ENCODE measurements at regions not wholly inside any gene's neighbourhood (a gene's known extent, or its start where the extent isn't known, plus 50 kb on each side); places are given as distances from the start of the nearest gene placed in this dataset.

GRCh38 chr2:65615602-65616001 lies 183.2 kb upstream of the SPRED2 start:
- no peak overlapping the region for H3K27ac ChIP-seq (ENCODE audit: low read length)
- TF ChIP-seq EZH2 (optimal IDR thresholded peaks at IDR 0.05; ENCODE audit: low read depth, low read length), result no peak
- TF ChIP-seq EZH2phosphoT487 (IDR thresholded peaks at IDR 0.05; ENCODE audit: low read length), result no peak
- TF ChIP-seq, protein P1, sequence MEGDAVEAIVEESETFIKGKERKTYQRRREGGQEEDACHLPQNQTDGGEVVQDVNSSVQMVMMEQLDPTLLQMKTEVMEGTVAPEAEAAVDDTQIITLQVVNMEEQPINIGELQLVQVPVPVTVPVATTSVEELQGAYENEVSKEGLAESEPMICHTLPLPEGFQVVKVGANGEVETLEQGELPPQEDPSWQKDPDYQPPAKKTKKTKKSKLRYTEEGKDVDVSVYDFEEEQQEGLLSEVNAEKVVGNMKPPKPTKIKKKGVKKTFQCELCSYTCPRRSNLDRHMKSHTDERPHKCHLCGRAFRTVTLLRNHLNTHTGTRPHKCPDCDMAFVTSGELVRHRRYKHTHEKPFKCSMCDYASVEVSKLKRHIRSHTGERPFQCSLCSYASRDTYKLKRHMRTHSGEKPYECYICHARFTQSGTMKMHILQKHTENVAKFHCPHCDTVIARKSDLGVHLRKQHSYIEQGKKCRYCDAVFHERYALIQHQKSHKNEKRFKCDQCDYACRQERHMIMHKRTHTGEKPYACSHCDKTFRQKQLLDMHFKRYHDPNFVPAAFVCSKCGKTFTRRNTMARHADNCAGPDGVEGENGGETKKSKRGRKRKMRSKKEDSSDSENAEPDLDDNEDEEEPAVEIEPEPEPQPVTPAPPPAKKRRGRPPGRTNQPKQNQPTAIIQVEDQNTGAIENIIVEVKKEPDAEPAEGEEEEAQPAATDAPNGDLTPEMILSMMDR (IDR thresholded peaks at IDR 0.05; ENCODE audit: low read length), result no peak

DNA sequence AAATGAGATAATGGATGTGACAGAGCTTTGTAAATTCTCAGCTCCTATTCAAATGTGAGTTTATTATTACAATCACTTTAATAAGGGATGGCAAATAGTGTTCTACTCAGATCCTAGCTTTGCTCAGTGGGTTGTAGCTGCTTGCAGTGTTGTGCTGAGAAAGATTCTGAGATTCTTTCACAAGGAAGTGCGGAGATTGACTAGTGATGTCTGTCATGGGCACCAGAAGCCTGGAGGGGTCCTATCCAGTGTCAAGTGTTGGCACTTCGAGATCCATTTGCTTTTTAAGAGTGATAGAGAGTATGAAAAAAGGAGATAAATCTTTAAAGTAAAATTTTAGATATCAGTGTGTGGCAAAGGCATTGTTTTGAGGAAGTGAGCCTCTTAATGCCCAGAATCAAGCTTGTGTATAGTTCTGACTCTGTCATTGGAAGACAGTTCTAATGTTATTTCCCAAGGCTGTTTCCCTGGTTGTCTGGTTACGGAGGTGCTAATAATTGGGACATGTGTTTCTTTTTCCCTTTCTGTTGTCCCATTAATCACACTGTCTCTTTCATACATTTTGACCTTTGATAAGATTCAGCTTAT lies 181.7 kb upstream of the SPRED2 start:
- Histone ChIP-seq H3F3A (ENCODE audit: insufficient read depth, low read length) (no peaks in the 10 kb centered on the region), H2AFZ (ENCODE audit: low read length) (no peak overlapping the region), H3K9me3 (replicated peaks; ENCODE audit: insufficient read depth, low read length) (no peaks in the 10 kb centered on the region), H3K79me2 (ENCODE audit: low read length) (no peaks in the 10 kb centered on the region), H3K9ac (ENCODE audit: low read length) (no peak overlapping the region), H3K36me3 (replicated peaks; ENCODE audit: insufficient read depth, low read length) (no peaks in the 10 kb centered on the region), H4K20me1 (ENCODE audit: insufficient read depth, low read length) (no peaks in the 10 kb centered on the region), H3K4me1 (ENCODE audit: low read length) (no peaks in the 10 kb centered on the region), H3K4me2 (ENCODE audit: low read depth, low read length) (no peak overlapping the region), H3K9me2 (replicated peaks; ENCODE audit: insufficient read depth, low read length) (no peaks in the 10 kb centered on the region), H3K27me3 (replicated peaks; ENCODE audit: insufficient read depth, low read length) (no peaks in the 10 kb centered on the region), H3K4me3 (ENCODE audit: low read length) (no peak overlapping the region), H3K27ac (ENCODE audit: low read length) (no peak overlapping the region)
- TF ChIP-seq EZH2 (optimal IDR thresholded peaks at IDR 0.05; ENCODE audit: low read depth, low read length), result no peak
- no peak for TF ChIP-seq EZH2phosphoT487 (IDR thresholded peaks at IDR 0.05; ENCODE audit: low read length)
- TF ChIP-seq, protein P1 (IDR thresholded peaks at IDR 0.05; ENCODE audit: low read length), result no peak
- no peak for DNase-seq

More at GRCh38 chr2:65615602-65616001, 183.2 kb upstream of the SPRED2 start:
- Histone ChIP-seq H3K9me2 (replicated peaks; ENCODE audit: insufficient read depth, low read length) (no peaks in the 10 kb centered on the region), H3K79me2 (ENCODE audit: low read length) (no peaks in the 10 kb centered on the region), H4K20me1 (ENCODE audit: insufficient read depth, low read length) (no peaks in the 10 kb centered on the region), H3K27me3 (replicated peaks; ENCODE audit: insufficient read depth, low read length) (no peaks in the 10 kb centered on the region), H3K4me1 (ENCODE audit: low read length) (no peaks in the 10 kb centered on the region), H3K4me2 (ENCODE audit: low read depth, low read length) (no peak overlapping the region), H3K36me3 (replicated peaks; ENCODE audit: insufficient read depth, low read length) (no peaks in the 10 kb centered on the region), H3K9me3 (replicated peaks; ENCODE audit: insufficient read depth, low read length) (no peaks in the 10 kb centered on the region), H2AFZ (ENCODE audit: low read length) (no peak overlapping the region), H3K4me3 (ENCODE audit: low read length) (no peak overlapping the region), H3F3A (ENCODE audit: insufficient read depth, low read length) (no peaks in the 10 kb centered on the region), H3K9ac (ENCODE audit: low read length) (no peak overlapping the region)
- no peak for DNase-seq

DNA sequence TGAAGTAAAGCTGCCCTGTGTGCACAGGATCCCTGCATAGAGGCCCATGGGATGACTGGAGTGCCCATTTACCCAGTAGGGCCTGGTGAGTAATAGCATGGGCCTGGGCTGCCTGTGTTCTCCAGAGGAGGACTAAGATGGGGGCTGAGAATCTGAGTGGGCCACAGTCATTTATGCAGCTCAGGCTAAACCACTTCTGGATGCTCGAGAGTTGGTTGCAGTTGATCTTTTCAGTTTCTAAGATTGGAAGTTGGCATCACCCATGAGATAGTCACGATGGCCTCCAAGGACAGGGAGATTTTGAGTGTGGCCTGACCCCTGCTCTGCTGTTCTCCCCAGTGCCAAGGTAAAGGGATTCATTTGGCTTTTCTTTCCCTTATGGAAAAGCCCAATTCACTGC lies 179.1 kb upstream of the SPRED2 start:
- Histone ChIP-seq H3K9me3 (replicated peaks; ENCODE audit: insufficient read depth, low read length) (no peaks in the 10 kb centered on the region), H4K20me1 (ENCODE audit: insufficient read depth, low read length) (no peaks in the 10 kb centered on the region), H3K27ac (ENCODE audit: low read length) (no peak overlapping the region), H3K9me2 (replicated peaks; ENCODE audit: insufficient read depth, low read length) (no peaks in the 10 kb centered on the region), H2AFZ (ENCODE audit: low read length) (no peak overlapping the region), H3K79me2 (ENCODE audit: low read length) (no peaks in the 10 kb centered on the region), H3K4me1 (ENCODE audit: low read length) (peaks cover 11% of the 10 kb centered on the region), H3K4me3 (ENCODE audit: low read length) (no peak overlapping the region), H3K4me2 (ENCODE audit: low read depth, low read length) (no peak overlapping the region), H3K36me3 (replicated peaks; ENCODE audit: insufficient read depth, low read length) (no peaks in the 10 kb centered on the region), H3K9ac (ENCODE audit: low read length) (no peak overlapping the region), H3K27me3 (replicated peaks; ENCODE audit: insufficient read depth, low read length) (no peaks in the 10 kb centered on the region), H3F3A (ENCODE audit: insufficient read depth, low read length) (peaks cover 3% of the 10 kb centered on the region)
- TF ChIP-seq, protein P1 (IDR thresholded peaks at IDR 0.05; ENCODE audit: low read length), result no peak
- TF ChIP-seq EZH2 (optimal IDR thresholded peaks at IDR 0.05; ENCODE audit: low read depth, low read length), result no peak
- no peak for TF ChIP-seq EZH2phosphoT487 (IDR thresholded peaks at IDR 0.05; ENCODE audit: low read length)
- DNase-seq, result no peak
